H7 (cell line): ENCODE measurements at regions not wholly inside any gene's neighbourhood (a gene's known extent, or its start where the extent isn't known, plus 50 kb on each side); places are given as distances from the start of the nearest gene placed in this dataset.

ENCODE experiments used
- DNase-seq: peaks from one replicate; pipeline ENCODE4 v3.0.0; 2012
- H3K27me3 ChIP-seq: 2 replicates; pipeline ENCODE4 v1.6.0; 2011; ENCODE audit warnings: mild to moderate bottlenecking, low read length; ENCODE audit not compliant: control insufficient read depth, insufficient read depth
- H3K36me3 ChIP-seq: replicated peaks from 2 replicates; pipeline ENCODE4 v1.5.1; 2011; ENCODE audit warnings: low read length; ENCODE audit not compliant: control insufficient read depth, insufficient read depth
- H3K4me3 ChIP-seq: 2 replicates; pipeline ENCODE4 v1.5.1; 2011; ENCODE audit warnings: low read depth, mild to moderate bottlenecking, control low read depth, low read length, moderate library complexity; ENCODE audit not compliant: insufficient read depth

DNA sequence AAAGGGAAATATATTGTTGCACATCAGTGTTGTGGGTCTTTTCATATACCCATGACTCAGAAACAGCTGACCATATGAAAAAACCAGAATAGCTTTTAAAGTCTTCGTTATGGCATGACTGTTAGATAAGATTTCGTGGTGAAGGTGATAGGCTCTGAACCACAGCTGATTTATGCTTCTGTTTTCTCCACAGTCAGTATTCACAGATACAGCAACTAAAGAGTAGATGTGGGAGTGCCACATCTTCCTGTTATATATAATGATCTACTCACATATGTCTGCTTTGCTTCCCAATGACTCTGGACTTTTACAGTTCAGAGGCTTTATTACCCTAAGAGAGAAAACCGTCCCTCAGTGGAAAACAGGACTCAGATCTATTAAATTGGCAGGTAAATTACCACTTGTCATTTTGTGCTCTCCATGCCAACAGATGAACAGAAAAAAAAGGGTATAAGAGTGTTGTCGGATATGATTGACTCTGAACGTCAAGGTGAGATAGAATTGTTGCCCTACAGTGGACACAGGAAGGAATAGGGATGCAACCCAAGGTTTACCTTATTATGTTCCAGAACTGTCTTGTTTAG lies 1037.1 kb downstream of the GALC start:
- Histone ChIP-seq H3K4me3 (no peak overlapping the region), H3K27me3 (no peaks in the 10 kb centered on the region), H3K36me3 (no peaks in the 10 kb centered on the region)
- no peak for DNase-seq

DNA sequence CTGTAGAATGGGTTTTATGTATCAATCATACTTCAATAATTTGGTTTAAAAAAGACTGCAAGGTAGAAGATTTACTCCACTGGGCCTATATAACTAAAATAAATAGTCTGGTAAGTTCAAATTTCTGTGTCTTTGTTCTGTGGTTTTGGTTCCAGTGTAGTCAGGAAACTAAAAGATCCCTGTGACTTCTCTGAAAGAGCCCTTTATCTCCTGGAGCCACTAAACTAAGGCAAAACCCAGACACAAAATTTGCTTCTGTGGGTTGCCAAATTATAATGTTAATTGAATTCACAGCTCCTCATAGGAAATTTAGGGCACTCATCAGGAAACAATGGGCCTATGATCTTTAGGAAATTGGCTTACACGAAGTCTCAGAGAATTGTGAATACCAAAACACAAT lies 1038.4 kb downstream of the GALC start:
- Histone ChIP-seq H3K36me3 (no peaks in the 10 kb centered on the region), H3K4me3 (no peak overlapping the region), H3K27me3 (no peaks in the 10 kb centered on the region)
- no peak for DNase-seq

DNA sequence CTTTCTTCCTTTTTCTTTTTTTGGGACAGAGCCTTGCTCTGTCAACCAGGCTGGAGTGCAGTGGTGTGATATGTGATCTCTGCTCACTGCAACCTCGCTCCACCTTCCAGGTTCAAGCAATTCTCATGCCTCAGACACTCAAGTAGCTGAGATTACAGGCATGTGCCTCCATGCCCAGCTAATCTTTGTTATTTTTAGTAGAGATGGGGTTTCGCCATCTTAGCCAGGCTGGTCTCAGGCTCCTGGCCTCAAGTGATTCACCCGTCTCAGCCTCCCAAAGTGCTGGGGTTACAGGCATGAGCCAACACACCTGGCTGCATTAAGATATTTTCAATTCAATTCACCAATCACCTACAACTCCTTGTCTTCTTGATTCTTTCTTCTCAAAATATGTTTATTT lies 1046.5 kb downstream of the GALC start:
- Histone ChIP-seq H3K27me3 (no peaks in the 10 kb centered on the region), H3K36me3 (no peaks in the 10 kb centered on the region), H3K4me3 (no peak overlapping the region)
- DNase-seq, result no peak

DNA sequence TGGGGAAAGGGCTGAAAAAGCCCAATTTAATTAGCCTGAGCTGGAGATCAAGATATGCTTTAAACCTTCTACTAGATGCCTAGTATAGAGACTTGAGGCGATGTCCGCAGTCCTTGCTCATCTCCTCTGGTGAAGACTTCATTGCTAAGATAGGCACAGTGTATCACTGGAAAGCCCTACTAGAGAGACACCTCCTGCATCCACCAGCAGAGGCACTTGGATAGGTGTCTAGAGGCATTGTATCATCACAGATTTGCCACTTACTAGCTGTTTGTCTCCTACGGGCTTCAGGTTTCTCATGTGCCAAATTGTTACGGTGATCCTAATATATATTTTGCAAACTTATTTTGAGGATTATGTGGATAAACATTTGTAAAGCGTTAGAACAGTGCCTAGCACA lies 1048.5 kb downstream of the GALC start:
- H3K4me3 ChIP-seq, result no peak overlapping the region
- H3K27me3 ChIP-seq, result no peaks in the 10 kb centered on the region
- no peak for DNase-seq

DNA sequence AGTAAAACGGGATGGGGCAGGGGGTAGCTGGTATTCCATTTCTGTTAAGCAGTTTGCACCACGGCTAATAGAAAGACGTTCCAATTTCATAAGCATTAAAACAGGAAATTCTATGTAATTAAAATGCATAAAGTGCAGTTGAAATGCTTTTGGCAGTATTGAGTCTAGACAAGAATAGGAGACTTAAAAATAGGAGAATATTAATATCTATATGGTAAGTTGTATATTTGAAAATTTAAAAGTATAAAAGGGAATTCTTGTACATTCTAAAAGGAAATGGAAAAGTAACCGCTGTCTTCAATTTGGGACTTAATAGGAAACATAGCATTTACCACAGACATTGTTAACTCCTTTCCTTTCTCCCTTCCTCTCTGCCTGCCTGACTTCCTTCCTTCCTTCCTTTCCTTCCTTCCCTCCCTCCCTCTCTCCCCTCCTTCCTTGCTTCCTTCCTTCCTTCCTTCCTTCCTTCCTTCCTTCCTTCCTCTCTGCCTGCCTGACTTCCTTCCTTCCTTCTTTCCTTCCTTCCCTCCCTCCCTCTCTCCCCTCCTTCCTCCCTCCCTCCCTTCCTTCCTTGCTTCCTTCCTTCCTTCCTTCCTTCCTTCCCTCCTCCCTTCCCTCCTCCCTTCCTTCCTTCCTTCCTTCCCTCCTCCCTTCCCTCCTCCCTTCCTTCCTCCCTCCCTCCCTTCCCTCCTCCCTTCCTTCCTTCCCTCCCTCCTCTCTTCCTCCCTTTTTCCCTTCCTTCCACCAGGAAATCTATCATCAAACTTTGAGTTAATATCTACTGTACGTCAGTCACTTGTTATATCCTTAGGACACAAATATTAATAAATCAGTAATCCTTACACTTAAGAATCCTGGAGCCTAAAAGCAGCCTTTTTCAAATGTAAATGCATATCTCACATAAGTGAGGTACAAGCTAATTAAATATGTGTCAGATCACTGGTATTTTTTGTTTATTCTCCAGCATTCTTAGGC lies 1049.3 kb downstream of the GALC start:
- Histone ChIP-seq H3K4me3 (no peak overlapping the region), H3K27me3 (no peaks in the 10 kb centered on the region), H3K36me3 (no peaks in the 10 kb centered on the region)
- no peak for DNase-seq

More for the DNA sequence above, 1048.5 kb downstream of the GALC start:
- no peaks in the 10 kb centered on the region for H3K36me3 ChIP-seq

DNA sequence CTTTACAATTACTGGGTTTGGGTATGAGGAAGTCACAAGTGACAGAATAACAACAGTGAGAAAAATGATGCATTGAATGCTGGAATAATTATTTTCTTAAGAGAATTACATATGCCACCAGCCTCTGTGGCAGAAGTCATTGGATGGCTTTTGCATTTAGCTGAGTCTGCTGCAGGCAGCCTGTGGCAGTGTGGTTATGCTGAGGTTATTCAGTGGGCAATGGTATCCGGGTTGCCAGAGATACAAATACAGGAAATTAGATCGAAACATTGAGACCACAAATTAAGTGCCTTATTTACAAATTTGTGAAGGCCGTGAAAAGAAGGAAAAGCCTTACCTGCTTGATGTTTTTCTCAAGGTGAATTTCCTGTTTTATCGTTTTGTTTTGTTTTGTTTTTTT lies 1050.0 kb downstream of the GALC start:
- no peak for DNase-seq
- Histone ChIP-seq H3K27me3 (no peaks in the 10 kb centered on the region), H3K4me3 (no peak overlapping the region), H3K36me3 (no peaks in the 10 kb centered on the region)

DNA sequence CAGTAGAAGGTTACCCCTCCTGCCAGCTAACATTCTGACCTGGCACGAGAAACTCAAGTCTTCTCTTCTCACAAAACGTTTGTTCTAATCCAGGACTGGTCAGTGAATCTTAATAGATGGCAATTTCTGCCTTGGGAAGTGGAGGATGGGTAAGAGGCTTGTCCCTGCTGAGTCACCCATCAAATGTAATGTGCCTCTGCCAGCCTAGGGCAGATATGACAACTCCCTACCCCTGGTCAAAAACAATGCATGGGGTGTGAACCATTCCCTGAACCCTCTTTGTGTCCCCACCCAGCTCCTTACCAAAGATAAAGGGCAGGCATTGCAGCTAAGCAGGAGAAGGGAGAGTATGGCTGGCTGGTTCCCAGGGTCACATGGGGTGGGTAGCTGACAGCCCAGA lies 1052.9 kb downstream of the GALC start:
- H3K27me3 ChIP-seq, result no peaks in the 10 kb centered on the region
- DNase-seq, result no peak
- no peaks in the 10 kb centered on the region for H3K36me3 ChIP-seq
- H3K4me3 ChIP-seq, result no peak overlapping the region

DNA sequence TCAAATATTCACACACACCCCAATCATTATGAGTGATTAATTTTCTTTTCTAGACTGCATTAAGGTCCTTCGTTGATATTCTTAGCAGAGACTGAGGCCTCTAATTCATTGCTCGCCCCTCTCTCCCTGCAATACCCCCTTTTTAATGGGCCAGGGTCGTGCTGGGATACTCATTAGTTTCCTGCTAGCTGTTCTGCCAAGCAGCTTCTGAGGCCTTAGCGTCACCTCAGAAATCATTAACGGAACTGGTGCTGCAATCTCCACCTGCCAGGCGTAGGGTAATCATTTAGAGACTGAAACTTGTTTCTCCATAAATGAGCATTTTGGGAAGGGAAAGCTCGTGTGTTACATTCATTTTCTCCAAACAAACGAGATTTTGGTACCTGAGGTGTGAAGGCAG lies 1054.7 kb downstream of the GALC start:
- no peak for DNase-seq
- Histone ChIP-seq H3K4me3 (no peak overlapping the region), H3K36me3 (no peaks in the 10 kb centered on the region), H3K27me3 (no peaks in the 10 kb centered on the region)

DNA sequence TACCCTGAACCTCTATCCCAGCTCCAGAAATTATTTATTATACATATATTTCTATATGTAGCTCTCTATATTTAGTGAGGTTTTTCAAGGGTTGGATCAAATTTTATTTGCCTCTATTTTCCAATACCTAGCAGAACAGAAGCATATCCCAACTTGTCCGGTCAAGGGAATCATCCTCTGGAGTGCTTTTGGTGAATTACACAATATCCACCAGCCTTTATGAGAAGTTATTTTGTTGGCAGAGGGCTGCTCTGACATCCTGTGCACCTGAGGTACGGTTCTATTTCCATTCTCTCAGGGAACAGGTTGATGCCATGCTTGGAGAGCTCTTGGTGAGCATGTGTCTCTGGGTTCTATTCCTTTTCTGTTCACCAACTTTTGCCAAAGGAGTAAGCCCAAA lies 1056.4 kb downstream of the GALC start:
- H3K4me3 ChIP-seq, result no peak overlapping the region
- no peaks in the 10 kb centered on the region for H3K27me3 ChIP-seq
- H3K36me3 ChIP-seq, result no peaks in the 10 kb centered on the region
- no peak for DNase-seq

DNA sequence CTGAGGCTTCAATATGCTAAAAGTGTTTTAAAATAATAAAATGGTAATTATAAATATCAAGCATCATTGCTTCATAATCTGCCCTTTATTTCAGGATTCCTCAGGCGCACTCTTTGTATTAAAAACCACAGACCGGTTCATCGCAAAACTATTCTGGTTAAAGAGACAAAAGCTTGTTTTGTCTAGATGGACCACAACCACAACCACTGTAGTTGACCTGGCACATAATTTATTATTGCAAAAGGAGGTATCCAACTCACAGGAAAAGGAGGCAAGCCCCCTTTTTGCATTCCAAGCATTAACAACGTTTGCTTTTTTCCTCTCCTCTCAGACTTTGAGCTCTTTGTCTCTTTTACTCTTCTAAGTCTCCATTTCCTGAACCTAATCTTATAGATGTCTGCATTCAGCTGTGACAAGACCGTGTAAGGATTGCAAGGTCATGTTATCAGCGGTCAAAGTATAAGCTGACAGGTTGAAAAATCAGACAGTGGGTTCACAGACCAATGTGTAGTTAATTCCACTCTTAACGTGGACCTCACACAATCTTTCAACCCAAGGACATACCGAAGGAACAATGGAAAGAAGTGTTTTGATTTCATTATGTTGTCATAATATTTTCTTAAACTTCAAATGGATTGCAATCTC lies 1057.6 kb downstream of the GALC start:
- Histone ChIP-seq H3K27me3 (no peaks in the 10 kb centered on the region), H3K4me3 (no peak overlapping the region), H3K36me3 (no peaks in the 10 kb centered on the region)
- no peak for DNase-seq

DNA sequence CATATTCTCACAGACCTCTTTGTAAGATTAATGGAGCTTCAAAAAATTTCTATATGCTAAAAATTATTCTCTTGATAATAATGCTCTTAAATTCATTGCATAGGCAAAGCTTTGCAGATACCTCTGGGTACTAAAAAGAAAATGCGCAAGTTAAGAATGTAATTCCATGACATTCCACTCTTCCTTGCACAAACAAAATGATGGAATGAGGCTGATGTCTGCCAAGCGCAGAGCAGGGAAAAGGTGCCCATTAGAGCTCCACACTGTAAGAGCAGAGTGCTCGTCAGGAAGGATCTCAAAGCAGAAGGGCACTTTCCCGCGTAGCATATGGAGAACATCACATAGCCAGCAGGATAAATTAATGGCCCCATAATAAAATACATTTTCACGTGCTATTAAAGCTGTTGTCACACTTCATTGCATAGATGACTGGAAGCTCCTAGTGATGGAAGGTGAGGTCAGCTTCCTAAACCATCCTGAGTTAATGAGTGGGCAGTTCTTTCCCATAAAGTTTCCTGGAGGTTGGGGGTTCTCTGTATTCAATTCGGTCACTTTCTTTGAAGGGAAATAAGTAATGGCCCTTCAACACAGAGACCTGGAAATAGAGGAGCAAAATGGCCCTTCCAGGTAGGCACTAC lies 1058.9 kb downstream of the GALC start:
- DNase-seq, result no peak
- no peaks in the 10 kb centered on the region for H3K36me3 ChIP-seq
- H3K4me3 ChIP-seq, result no peak overlapping the region

DNA sequence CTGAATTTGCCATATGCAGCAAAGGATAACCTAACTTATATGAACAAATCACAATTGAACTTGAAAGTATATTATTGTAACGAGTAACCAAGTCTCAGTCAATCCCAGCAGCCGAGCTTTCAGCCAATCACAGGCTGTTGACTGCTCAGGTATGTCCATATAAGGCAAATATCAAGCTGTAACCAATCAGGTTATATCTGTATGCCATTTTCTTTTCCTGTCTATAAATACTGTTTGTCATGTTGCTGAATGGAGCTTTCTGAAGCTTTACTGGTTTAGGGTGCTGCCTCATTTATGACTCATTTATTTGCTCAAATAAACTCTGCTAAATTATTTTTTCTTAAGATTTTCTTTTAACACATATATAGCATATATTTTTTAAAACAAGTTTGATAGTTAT lies 1059.5 kb downstream of the GALC start:
- DNase-seq, result no peak

More for the DNA sequence above, 1058.9 kb downstream of the GALC start:
- no peaks in the 10 kb centered on the region for H3K27me3 ChIP-seq

DNA sequence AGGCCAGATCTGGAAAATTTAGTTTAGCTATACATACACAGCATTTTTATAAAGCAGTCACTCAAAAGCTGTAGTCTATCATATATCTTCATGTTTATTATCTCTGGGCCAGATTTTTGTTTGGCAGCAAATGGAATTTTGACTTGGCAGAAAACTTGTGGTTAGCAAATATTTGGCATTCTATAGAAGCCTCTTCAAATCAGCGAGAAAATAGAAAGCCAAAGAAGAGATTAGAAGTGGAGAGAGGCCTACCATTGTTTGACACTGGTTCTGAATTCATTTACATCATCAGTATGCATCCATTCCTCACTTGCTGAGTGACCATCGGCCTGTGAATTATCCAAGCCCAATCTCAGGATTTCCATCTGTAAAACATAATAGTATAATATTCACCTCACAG lies 1077.6 kb downstream of the GALC start:
- Histone ChIP-seq H3K4me3 (no peak overlapping the region), H3K36me3 (no peaks in the 10 kb centered on the region)
- no peak for DNase-seq

More for the DNA sequence above, 1059.5 kb downstream of the GALC start:
- Histone ChIP-seq H3K36me3 (no peaks in the 10 kb centered on the region), H3K4me3 (no peak overlapping the region), H3K27me3 (no peaks in the 10 kb centered on the region)

DNA sequence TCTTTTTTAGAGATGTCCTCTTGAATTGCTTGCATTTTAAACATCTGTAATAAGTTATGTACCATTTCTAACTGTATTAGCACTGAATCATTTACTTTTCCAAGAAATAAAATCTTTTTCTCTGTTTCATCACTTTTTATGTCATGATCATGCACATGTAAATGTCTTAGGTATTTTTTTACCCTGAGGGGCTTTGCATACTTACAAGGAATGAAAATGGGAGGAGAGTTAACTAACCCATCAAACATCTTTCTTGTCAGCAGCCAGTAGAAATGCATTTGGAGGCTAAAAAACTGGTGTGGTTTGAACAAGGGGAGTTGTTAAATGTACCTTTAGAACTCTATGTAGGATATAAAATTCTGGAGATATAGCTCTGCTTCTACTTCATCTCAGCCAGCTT lies 1080.3 kb downstream of the GALC start:
- Histone ChIP-seq H3K4me3 (no peak overlapping the region), H3K27me3 (no peaks in the 10 kb centered on the region), H3K36me3 (no peaks in the 10 kb centered on the region)
- no peak for DNase-seq

More for the DNA sequence above, 1077.6 kb downstream of the GALC start:
- H3K27me3 ChIP-seq, result no peaks in the 10 kb centered on the region
